SK-N-SH (cell line): ENCODE measurements at regions not wholly inside any gene's neighbourhood (a gene's known extent, or its start where the extent isn't known, plus 50 kb on each side); places are given as distances from the start of the nearest gene placed in this dataset.

Experiments
- CTCF ChIA-PET: fragments of 300-600, 350-600 bp; formaldehyde crosslinking; extraction: SDS; loops from one replicate; lab custom pipeline; 2021; lab: Yijun Ruan, JAX
- POLR2A ChIA-PET: fragments of 350-600 bp; sonication (Branson Sonifier 250); formaldehyde crosslinking; extraction: SDS; loops from one replicate; lab custom pipeline; 2020; ENCODE audit warnings: antibody characterized with exemption, inconsistent platforms; lab: Yijun Ruan, JAX
- DNase-seq: peaks from one replicate; pipeline ENCODE4 v3.0.0; 2012
- H2AFZ ChIP-seq: fragments of 200-600 bp; sonication (generic); 2 replicates; pipeline ENCODE4 v1.8.1; 2016; ENCODE audit warnings: antibody characterized with exemption, mild to moderate bottlenecking, low read depth
- H3F3A ChIP-seq: fragments of 200-600 bp; sonication (generic); replicated peaks from 2 replicates; pipeline ENCODE3; 2016; ENCODE audit warnings: antibody characterized with exemption, mild to moderate bottlenecking; ENCODE audit not compliant: insufficient read depth
- H3K27ac ChIP-seq, 2 experiments: fragments of 200-500 bp in 1 of 2; fragments of 200-600 bp in 1 of 2; sonication (Bioruptor generic) in 1 of 2; sonication (generic), shearing (Covaris generic) in 1 of 2; 2 replicates each; pipeline versions ENCODE4 v1.5.1 to v1.6.1; 2014 to 2016; ENCODE audit warnings: low read depth in 2 of 2, inconsistent platforms in 1 of 2, low read length in 1 of 2, mild to moderate bottlenecking in 1 of 2, mixed read lengths in 1 of 2
- H3K27me3 ChIP-seq: fragments of 200-600 bp; sonication (generic), shearing (Covaris generic); 2 replicates; pipeline ENCODE4 v1.6.1; 2016; ENCODE audit warnings: mixed run types; ENCODE audit not compliant: insufficient read depth
- H3K36me3 ChIP-seq, 2 experiments: fragments of 200-500 bp in 1 of 2; fragments of 200-600 bp in 1 of 2; sonication (Bioruptor generic) in 1 of 2; sonication (generic) in 1 of 2; replicated peaks in 1 of 2; 2 replicates each; pipeline versions ENCODE3 to v1.5.1; 2014 to 2016; ENCODE audit warnings: low read length in 1 of 2, mild to moderate bottlenecking in 1 of 2; ENCODE audit not compliant: insufficient read depth in 2 of 2, control insufficient read depth in 1 of 2
- H3K4me1 ChIP-seq, 2 experiments: fragments of 200-500 bp in 1 of 2; fragments of 200-600 bp in 1 of 2; sonication (Bioruptor generic) in 1 of 2; sonication (generic), shearing (Covaris generic) in 1 of 2; 2 replicates each; pipeline versions ENCODE4 v1.5.1 to v1.6.1; 2014 to 2016; ENCODE audit warnings: low read depth in 1 of 2, low read length in 1 of 2, mixed run types in 1 of 2; ENCODE audit not compliant: insufficient read depth in 2 of 2, control insufficient read depth in 1 of 2
- H3K4me2 ChIP-seq: fragments of 200-600 bp; sonication (generic), shearing (Covaris generic); 2 replicates; pipeline ENCODE4 v1.6.1; 2017; ENCODE audit warnings: mixed run types
- H3K4me3 ChIP-seq, 2 experiments: fragments of 200-500 bp in 1 of 2; fragments of 200-600 bp in 1 of 2; sonication (Bioruptor generic) in 1 of 2; sonication (generic), shearing (Covaris generic) in 1 of 2; 2 replicates each; pipeline versions ENCODE4 v1.5.1 to v1.8.1; 2014 to 2016; ENCODE audit warnings: low read depth in 2 of 2, inconsistent platforms in 1 of 2, low read length in 1 of 2, mild to moderate bottlenecking in 1 of 2, mixed read lengths in 1 of 2, moderate library complexity in 1 of 2
- H3K79me2 ChIP-seq: fragments of 200-600 bp; sonication (generic); 2 replicates; pipeline ENCODE4 v1.8.1; 2017; ENCODE audit warnings: mild to moderate bottlenecking; ENCODE audit not compliant: insufficient read depth
- H3K9ac ChIP-seq: fragments of 200-600 bp; sonication (generic); 2 replicates; pipeline ENCODE4 v1.6.1; 2017; ENCODE audit warnings: mixed run types
- H3K9me2 ChIP-seq: fragments of 200-600 bp; sonication (generic); 2 replicates; pipeline ENCODE4 v1.6.1; 2017; ENCODE audit warnings: mixed run types
- H3K9me3 ChIP-seq: fragments of 200-600 bp; sonication (generic); 2 replicates; pipeline ENCODE4 v1.6.1; 2017; ENCODE audit warnings: mixed run types, mild to moderate bottlenecking, moderate library complexity
- H4K20me1 ChIP-seq: fragments of 200-600 bp; sonication (generic); 2 replicates; pipeline ENCODE4 v1.6.1; 2017; ENCODE audit warnings: mild to moderate bottlenecking, mixed run types; ENCODE audit not compliant: insufficient read depth
- MXI1 ChIP-seq: IDR thresholded peaks from 2 replicates; pipeline ENCODE4 v1.6.1; 2012; ENCODE audit warnings: mild to moderate bottlenecking, low read depth, low read length, improper control_type of control experiment
- RCOR1 ChIP-seq: fragments of 150-350 bp; IDR thresholded peaks from 2 replicates; pipeline ENCODE4 v1.6.1; 2017; ENCODE audit warnings: antibody characterized with exemption, low read length
- RFX5 ChIP-seq: IDR thresholded peaks from 2 replicates; pipeline ENCODE4 v1.6.1; 2012; ENCODE audit warnings: mild to moderate bottlenecking, improper control_type of control experiment, low read length
- TAF1 ChIP-seq: IDR thresholded peaks from 2 replicates; pipeline ENCODE4 v1.6.1; 2012; ENCODE audit warnings: low read depth, mild to moderate bottlenecking, low read length, moderate library complexity, borderline replicate concordance
- TEAD4 ChIP-seq: IDR thresholded peaks from 2 replicates; pipeline ENCODE4 v1.4.0; 2012; ENCODE audit warnings: mild to moderate bottlenecking, borderline replicate concordance; ENCODE audit not compliant: insufficient read depth
- WGBS: methylation state at CpG from one replicate; pipeline ENCODE4 v1.1.6; 2017; ENCODE audit warnings: low lambda C conversion rate; 5-methylcytosine and 5-hydroxymethylcytosine counted together
- TF ChIP-seq, protein P1 (sequence below): IDR thresholded peaks from 2 replicates; pipeline ENCODE4 v1.4.0; 2012; ENCODE audit warnings: low read depth
- TF ChIP-seq, protein P2 (sequence below): fragments of 150-350 bp; IDR thresholded peaks from 2 replicates; pipeline ENCODE4 v1.6.1; 2016; ENCODE audit warnings: mild to moderate bottlenecking, low read depth, low read length
- TF ChIP-seq, protein P3 (sequence below): IDR thresholded peaks from 2 replicates; pipeline ENCODE4; 2012

DNA sequence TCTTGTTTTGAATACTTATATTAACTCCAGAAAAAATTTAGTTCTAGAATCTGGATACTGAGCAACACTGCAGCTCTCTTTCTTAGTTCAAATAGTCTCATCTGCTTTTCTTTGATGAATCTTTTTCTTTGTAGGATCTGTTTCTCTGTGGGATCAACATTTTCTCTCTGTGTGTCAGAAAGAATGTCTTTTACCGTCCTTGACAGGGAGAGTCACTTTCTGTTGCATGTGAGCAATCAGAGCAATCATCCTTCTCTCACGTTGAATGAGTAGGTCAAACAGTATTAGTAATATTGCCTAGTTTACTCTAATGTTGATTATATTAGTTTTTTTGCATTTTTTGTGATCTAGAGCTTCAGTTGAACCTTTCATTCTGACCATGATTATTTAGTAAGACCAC is 130.9 kb downstream of the TRMT11 start:
- CTCF ChIA-PET = no interaction called here
- H3K9me2 ChIP-seq = no peaks in the 10 kb centered on the region
- H3K9me3 ChIP-seq = no peaks in the 10 kb centered on the region
- TF ChIP-seq TEAD4 (no peak), RFX5 (no peak), MXI1 (no peak)
- TF ChIP-seq, protein P1, sequence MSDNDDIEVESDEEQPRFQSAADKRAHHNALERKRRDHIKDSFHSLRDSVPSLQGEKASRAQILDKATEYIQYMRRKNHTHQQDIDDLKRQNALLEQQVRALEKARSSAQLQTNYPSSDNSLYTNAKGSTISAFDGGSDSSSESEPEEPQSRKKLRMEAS = no peak
- POLR2A ChIA-PET = no interaction called here
- no peak for DNase-seq
- H3F3A ChIP-seq = no peaks in the 10 kb centered on the region
- no peaks in the 10 kb centered on the region for H3K27me3 ChIP-seq
- H3K79me2 ChIP-seq = no peaks in the 10 kb centered on the region
- H3K9ac ChIP-seq = no peak overlapping the region
- no peak overlapping the region for H3K27ac ChIP-seq
- H3K4me2 ChIP-seq = no peak overlapping the region
- H4K20me1 ChIP-seq = no peaks in the 10 kb centered on the region
- 87% methylated on average over 2 of the region's 2 CpGs for WGBS
- no peaks in the 10 kb centered on the region for H3K36me3 ChIP-seq
- H3K4me3 ChIP-seq = no peak overlapping the region
- H2AFZ ChIP-seq = no peak overlapping the region
- H3K4me1 ChIP-seq = no peaks in the 10 kb centered on the region; a peak in 1 of 4 replicates

DNA sequence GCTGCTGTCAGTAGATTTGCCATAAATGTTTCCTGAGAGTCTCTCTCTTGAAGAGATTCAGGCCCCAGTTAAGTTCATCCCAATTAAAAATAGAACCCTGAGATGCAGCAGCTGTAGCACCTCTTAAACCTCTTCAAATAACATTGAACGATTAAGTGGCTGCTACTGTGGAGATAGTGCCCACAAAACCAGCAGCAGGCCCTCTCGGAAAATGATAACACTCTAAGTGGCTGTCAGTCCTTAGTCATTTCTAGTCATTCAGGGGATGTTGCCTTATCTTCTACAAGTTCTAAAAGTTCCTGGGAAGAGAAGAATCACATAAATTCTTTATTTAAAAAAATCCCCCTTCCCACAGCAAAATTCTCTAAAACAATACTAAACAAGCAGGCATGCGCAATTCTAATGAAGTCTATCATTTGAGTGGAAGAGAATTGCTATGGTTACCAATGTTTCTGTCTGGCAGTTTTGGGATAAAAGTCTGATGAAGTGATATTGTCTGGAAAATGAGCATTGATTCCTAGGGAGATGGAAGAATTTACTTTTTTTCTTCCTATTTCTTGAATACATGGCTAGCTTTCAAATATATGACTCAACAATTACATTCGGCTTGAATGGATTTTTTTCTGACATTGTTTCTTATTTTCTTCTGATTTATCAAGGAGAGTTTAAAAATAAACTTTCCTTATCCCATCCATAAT is 131.9 kb downstream of the TRMT11 start:
- Histone ChIP-seq H3K27ac (peak overlapping the region in 1 of 2 experiments; percentile 51; a peak in 2 of 4 replicates), H2AFZ (no peak overlapping the region), H3K9me3 (no peaks in the 10 kb centered on the region), H4K20me1 (no peaks in the 10 kb centered on the region), H3K36me3 (no peaks in the 10 kb centered on the region), H3K9me2 (no peaks in the 10 kb centered on the region), H3K4me2 (0 out of 2 replicates have a peak overlapping the region, but pooled peaks have one; percentile 3), H3K4me1 (peaks cover 0 to 1% of the 10 kb centered on the region in 2 experiments; a peak in 2 of 4 replicates), H3K27me3 (no peaks in the 10 kb centered on the region), H3K79me2 (no peaks in the 10 kb centered on the region), H3K4me3 (no peak overlapping the region), H3F3A (no peaks in the 10 kb centered on the region), H3K9ac (no peak overlapping the region)
- no peak for DNase-seq
- POLR2A ChIA-PET = no interaction called here
- WGBS = 49% methylated on average over 4 of the region's 4 CpGs
- no peak for TF ChIP-seq RCOR1
- TF ChIP-seq, protein P1 = no peak
- no peak for TF ChIP-seq TAF1
- TF ChIP-seq, protein P2, sequence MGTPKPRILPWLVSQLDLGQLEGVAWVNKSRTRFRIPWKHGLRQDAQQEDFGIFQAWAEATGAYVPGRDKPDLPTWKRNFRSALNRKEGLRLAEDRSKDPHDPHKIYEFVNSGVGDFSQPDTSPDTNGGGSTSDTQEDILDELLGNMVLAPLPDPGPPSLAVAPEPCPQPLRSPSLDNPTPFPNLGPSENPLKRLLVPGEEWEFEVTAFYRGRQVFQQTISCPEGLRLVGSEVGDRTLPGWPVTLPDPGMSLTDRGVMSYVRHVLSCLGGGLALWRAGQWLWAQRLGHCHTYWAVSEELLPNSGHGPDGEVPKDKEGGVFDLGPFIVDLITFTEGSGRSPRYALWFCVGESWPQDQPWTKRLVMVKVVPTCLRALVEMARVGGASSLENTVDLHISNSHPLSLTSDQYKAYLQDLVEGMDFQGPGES = no peak
- TF ChIP-seq, protein P3, sequence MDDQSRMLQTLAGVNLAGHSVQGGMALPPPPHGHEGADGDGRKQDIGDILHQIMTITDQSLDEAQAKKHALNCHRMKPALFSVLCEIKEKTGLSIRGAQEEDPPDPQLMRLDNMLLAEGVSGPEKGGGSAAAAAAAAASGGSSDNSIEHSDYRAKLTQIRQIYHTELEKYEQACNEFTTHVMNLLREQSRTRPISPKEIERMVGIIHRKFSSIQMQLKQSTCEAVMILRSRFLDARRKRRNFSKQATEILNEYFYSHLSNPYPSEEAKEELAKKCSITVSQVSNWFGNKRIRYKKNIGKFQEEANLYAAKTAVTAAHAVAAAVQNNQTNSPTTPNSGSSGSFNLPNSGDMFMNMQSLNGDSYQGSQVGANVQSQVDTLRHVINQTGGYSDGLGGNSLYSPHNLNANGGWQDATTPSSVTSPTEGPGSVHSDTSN = no peak
- CTCF ChIA-PET = no interaction called here
